Activated CD4-positive, alpha-beta T cell treated with anti-CD3 and anti-CD28 coated beads for 1 hour (primary cell): ENCODE measurements at regions not wholly inside any gene's neighbourhood (a gene's known extent, or its start where the extent isn't known, plus 50 kb on each side); places are given as distances from the start of the nearest gene placed in this dataset.

Experiments used
- DNase-seq: peaks from one replicate; pipeline ENCODE4 v3.0.0-alpha.2; 2020

DNA sequence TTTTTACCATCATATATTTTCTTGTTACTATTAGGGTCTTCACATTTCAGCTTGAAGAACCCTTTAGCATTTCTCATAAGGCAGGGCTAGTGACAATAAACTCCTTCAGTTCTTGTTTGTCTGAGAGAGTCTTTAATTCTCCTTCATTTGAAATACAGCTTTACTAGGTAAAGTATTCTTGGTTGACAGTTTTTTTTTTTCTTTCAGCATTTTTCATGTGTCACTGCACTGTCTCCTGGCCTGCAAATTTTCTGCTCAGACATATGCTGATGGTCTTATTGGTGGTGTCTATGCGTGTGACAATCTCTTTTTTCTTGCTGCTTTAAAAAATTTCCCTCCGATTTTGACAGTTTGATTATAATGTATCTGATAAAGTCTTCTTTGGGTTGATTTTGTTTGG, 399.9 kb downstream of the SH3GL2 start:
- DNase-seq = no peak

DNA sequence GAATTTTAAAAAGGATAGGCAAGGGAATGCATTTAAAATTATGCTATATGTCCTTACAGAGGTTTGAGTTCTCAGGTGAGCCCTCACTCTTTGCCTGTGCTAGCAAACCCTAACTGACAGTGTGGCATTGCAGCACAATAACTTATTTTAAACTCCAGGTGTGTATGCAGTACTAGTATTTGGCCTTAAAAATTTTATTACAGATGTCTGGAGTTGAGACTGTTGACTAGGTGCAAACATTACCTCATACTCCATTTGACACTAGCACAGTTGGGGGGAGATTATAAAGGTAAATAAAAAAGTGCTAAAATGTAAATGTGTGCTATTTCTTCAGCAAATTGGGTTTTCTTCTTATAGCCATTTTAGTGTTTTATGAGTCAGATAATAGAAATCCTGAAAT, 407.7 kb downstream of the SH3GL2 start:
- DNase-seq = no peak

- DNase-seq = no peak
Observed at GRCh38 chr9:17987189-17987588, 408.3 kb downstream of the SH3GL2 start.

DNA sequence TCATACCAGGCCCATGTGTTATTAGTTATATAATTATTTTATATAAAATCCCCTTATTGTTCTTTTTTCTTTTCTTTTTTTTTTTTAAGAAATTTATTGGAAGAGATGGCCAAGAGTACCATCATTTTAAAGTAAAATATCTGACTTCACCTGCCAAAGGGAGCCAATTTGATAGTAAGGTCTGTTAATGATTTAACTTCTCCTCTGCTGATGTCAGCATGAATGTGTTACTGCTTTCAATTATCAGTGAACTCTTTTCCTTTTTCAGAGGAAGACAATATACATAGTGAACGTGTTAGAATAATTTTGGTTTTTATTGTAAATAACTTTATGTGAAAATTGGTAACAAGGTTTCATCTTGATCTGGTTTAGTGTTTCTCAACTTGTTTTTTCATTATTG, 409.6 kb downstream of the SH3GL2 start:
- DNase-seq = no peak

DNA sequence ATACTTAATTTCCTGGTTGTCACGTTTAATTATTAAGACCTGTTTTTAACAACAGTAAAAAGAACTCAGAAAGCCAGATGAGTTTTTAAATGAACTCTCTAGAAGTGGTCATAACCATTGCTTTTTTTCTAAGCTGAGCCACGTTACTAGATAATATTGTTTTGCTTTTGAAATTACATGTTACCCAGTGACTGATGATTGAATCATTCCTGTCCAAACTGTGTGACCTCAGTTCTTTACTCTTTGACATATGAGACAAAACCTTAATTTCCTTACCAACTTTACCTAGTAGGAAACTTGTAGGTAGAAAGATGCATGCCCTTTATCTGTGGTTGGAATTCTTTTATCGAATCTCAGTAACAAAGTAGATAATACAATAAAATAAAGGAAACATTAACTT, 411.7 kb downstream of the SH3GL2 start:
- no peak for DNase-seq

DNA sequence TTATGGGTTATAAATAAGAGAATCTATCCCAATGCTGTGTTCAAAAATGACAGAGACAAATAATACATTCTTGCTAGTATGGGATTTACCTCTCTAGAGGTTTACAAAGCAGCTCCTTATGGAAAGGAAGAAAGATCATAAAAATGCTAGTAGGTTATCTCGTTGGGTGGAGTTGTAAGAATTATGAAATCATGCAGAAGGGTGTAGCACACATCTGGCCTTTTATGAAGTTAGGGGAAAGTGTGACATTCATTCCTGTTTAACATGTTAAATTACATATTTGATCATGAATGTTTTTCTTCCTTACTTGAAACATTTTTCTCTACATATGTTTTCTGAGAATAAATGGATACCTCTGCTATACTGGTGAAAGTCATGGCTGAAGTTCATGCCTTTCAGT, 414.2 kb downstream of the SH3GL2 start:
- DNase-seq = no peak

- no peak for DNase-seq
Observed at GRCh38 chr9:17994695-17995425, 416.0 kb downstream of the SH3GL2 start.

GRCh38 chr9:17996728-17997127, 417.9 kb downstream of the SH3GL2 start:
- DNase-seq = no peak

DNA sequence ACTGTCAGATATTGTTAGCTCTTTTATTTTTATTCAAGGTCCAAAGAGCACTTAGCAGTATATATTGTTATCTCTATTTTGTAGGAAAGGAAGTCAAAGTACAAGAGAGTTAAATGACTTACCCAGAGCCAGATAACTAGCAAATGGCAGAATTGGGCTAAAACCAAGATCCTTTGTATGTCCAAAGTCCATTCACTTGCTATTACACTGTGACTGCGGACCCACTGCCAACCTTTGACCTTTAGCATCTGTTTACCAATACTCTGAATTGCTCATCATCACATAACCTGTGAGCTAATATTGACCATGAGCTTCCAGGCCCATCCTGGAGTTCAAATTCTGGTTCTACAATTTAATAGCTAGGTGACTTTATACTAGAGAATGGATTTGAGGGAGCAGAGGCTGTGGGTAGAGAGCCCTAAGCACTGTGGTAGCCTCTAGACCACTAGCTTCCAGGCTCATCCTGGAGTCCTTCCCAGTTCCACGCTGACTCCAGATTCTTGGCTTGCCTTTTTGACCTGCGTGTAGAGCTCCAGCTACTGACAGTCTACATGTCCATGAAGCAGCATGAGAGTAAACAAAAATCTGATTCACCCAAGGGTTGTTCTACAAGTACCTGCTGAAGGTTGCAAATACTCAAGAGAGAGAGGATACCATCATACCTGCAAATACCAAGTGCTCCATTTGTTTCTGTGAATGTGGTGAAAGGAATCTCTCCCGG, 424.0 kb downstream of the SH3GL2 start:
- no peak for DNase-seq

- DNase-seq = no peak
Observed at GRCh38 chr9:18006591-18006990, 427.7 kb downstream of the SH3GL2 start.

DNA sequence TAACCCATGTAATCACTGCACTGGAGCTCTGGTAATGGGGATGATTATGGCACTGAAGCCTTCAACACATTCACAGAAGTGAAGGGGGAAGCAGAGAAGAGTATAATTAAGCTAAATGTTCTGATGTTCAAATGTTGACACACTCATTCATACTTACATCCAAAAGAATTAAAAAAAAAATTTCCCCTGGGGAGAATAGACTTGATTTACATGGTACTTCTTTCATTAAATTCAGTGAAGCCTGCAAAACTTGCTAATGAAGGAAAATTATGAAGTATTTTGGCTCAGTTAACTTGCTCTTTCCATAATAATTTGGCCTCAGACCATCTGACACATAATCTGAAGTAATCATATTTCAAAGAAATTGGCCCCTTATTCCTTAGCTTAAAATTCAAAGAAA, 428.8 kb downstream of the SH3GL2 start:
- DNase-seq = no peak

DNA sequence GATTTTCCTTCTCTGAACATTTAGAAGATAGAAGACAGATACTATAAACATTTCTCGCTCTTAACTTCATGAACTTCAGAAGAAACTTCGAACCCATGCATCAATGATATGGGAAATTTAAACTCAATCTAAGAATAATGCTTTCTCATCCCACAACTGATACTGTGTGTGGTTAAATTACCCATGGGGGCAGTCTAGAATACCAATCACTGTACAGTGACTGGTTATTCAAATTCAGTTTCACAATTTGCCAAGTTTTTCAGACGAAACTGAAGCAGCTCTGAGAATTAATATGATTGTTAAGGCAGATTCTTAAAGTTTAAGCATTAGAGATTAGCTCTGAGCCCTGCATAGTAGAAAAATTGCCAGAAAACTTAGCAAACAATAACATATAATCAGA, 431.0 kb downstream of the SH3GL2 start:
- no peak for DNase-seq

- DNase-seq = no peak
Observed at GRCh38 chr9:18010492-18010891, 431.6 kb downstream of the SH3GL2 start.

GRCh38 chr9:18012170-18012569, 433.3 kb downstream of the SH3GL2 start:
- DNase-seq = no peak

- no peak for DNase-seq
Observed at GRCh38 chr9:18014556-18014955, 435.7 kb downstream of the SH3GL2 start.

GRCh38 chr9:18015116-18015515, 436.2 kb downstream of the SH3GL2 start:
- DNase-seq = no peak

- DNase-seq = no peak
Observed at GRCh38 chr9:18017136-18017535, 438.3 kb downstream of the SH3GL2 start.

DNA sequence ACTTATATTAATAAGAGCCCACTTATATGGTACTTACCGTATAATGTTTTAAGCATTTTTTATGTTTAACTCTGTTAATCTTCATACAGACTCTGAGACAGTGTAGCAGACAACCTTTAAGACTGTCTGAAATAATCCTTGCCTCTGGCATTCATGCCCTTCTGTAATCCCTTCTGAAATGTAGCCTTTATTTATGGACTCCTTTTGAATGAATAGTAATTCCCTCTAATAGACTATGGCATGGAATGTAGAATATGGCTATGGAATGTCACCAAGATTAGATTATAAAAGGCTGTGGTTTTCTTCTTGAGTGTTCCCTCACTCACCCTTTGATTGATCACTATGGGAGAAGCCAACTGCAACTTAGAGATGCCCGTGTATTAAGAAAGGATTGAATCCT, 439.4 kb downstream of the SH3GL2 start:
- DNase-seq = no peak

DNA sequence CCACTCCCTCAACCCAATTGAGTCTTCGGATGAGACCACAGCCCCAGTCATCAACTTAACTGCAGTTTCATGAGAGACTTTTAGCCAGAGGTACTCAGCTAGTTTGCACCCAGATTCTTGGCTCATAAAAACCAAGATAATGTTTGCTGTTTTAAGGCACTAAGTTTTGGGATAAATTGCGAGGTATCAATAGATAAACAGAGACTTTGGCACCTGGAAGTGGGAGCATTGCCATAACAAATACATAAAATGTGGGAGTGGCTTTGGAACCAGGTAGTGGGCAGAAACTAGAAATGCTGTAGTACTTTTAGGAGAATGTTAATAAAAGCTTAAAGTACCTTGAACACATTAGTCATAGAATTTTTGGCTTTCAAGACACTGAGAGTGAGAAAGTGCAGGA, 439.8 kb downstream of the SH3GL2 start:
- DNase-seq = no peak

DNA sequence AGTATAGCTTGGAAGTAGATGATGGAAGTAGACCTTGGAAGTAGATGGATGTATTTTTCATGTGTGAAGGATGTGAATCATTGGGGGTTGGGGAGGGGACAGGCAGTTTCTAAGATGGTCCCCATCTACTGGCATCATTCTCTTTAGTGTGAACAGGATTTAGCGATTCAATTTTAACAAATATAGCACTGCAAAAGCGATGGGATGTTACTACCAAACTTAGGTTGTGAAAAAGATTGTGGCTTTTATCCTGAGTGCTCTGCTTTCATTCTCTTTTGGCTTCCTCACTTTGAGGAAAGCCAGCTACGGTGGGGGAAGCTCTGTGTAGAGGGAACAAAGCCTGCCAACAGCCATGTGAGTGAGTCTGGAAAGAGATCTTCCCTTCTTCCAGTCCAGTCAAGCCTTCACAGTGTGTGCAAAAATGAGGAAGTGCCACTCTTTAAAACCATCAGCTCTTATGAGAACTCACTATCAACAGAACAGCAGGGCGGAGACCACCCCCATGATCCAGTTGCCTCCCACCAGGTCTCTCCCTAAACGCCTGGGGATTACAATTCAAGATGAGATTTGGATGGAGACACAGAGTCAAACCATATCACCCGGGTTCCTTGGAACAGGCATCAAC, 441.4 kb downstream of the SH3GL2 start:
- DNase-seq = no peak

DNA sequence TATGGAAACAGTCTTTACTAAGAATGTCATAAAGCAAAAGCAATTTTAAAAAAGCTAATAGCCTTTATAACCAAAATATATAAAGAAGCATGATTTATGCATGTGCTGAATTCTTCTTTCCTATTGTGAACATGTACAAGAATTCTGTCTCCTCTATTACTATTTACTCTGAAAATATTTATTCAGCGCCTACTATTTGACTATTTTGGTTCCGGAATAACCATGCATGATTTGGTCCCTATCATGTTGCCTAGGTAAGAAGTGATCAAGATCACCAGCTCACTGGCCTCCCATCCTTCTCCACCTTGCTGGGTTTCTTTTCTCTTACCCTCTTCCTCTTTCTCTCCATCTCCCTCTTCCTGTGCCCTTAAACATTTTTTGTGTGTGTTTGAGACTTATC, 443.8 kb downstream of the SH3GL2 start:
- no peak for DNase-seq

DNA sequence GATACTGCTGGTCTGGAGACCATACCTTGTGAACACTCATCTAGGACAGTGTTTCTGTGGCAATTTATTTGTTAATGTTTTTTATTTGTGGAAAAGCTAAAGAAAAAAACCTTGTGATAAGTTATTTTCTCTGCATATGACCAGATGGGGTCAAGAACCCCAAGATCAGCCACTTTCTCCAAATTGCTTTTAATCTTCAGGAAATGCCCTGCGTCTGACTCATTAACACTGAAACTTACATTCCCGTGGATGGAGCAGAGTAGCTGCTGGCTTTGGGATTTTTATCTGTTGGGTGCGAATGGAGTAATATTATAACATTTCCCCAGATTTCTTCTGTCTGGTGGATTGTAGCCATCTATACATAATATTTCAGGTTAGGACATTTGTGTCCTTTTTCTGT, 444.5 kb downstream of the SH3GL2 start:
- no peak for DNase-seq

DNA sequence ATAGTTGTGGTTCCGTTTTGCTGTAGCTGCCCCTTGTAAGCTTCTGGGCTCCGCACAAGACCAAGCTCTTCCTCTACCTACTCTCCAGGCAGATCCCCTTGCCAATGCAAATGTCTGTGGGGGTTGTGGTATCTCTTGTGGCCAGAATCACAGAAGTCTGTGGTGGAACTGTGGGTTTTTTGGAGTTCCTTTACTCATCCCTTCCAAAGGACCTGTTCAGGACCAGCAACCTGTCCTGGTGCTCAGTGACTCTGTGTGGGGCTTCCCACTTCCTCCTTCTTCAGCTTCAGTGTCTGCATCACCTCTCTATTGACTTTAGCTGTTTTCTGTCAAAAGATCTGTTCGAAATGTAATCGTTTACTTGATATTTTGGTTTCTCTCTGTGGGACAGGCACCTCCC, 441.3 kb upstream of the ADAMTSL1 start:
- no peak for DNase-seq

DNA sequence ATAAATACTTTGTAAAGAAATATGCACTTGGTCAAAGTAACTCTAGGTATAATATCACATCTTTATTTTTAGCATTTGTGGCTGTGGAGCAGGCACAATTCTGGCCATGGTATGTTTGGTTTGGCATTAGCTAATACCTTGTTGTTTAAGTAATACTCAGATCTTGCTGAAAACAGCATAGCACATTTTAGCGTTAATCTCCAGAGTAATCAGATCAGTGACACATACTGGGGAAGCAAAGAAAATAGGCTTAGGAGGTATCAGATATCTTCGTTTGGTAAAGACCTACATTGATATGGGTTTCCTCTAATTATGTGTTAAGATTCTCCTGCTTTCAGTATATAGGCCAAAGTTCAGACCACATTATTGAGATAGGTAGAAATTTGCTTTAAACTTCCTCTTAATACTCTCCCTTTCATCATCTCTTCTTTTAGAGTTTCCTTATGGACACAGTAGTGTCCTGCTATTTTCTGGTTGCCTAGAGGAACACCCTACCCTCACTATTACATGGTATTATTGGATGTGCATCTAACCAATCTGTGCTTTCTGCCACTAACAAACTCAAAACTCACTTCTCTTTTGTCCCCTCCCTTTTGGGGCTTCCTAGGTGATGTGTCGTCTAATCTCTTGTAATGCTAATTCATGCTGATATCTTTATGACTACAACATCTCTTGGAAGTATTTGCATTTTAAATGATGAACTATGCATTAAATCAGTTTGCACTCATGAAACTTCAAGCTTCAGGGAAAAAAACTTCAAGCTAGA, 437.3 kb upstream of the ADAMTSL1 start:
- no peak for DNase-seq
